Activated CD4-positive, alpha-beta T cell treated with anti-CD3 and anti-CD28 coated beads, Interleukin-10, Interleukin-2, amounts not matched to agents 100 ng/mL and 50 ng/mL, durations not matched to agents 16 hours and 8 hours (primary cell): ENCODE measurements at regions not wholly inside any gene's neighbourhood (a gene's known extent, or its start where the extent isn't known, plus 50 kb on each side); places are given as distances from the start of the nearest gene placed in this dataset.
"Not testable (repeated sequence)": the region's sequence is repeated elsewhere in the genome, so short reads cannot be mapped to it uniquely, and the experiment has no call there.

Source experiments
- DNase-seq: peaks from one replicate; pipeline ENCODE4 v3.0.0-alpha.2; 2020

- no peak for DNase-seq
These were observed 110.1 kb downstream of the NRN1 start for GRCh38 chr6:5896476-5897200.

GRCh38 chr6:5894357-5894756, 112.4 kb downstream of the NRN1 start:
- DNase-seq = no peak

GRCh38 chr6:5893295-5893694, 113.4 kb downstream of the NRN1 start:
- DNase-seq = no peak

- no peak for DNase-seq
These were observed 114.1 kb downstream of the NRN1 start for GRCh38 chr6:5892669-5893068.

- no peak for DNase-seq
These were observed 127.9 kb downstream of the NRN1 start for GRCh38 chr6:5878792-5879191.

- DNase-seq = no peak
These were observed 130.6 kb downstream of the NRN1 start for GRCh38 chr6:5876076-5876475.

- not testable (repeated sequence) for DNase-seq
These were observed 132.7 kb downstream of the NRN1 start for GRCh38 chr6:5873976-5874375.

GRCh38 chr6:5871296-5871695, 135.4 kb downstream of the NRN1 start:
- peak; percentile 53 for DNase-seq

- DNase-seq = no peak
These were observed 137.0 kb downstream of the NRN1 start for GRCh38 chr6:5869676-5870075.

- no peak for DNase-seq
These were observed 137.5 kb downstream of the NRN1 start for GRCh38 chr6:5869261-5869660.

- DNase-seq = peak; percentile 6
These were observed 140.1 kb downstream of the NRN1 start for GRCh38 chr6:5866547-5867051.

GRCh38 chr6:5865506-5866031, 141.2 kb downstream of the NRN1 start:
- DNase-seq = no peak

- DNase-seq = no peak
These were observed 145.9 kb downstream of the NRN1 start for GRCh38 chr6:5860849-5861248.

GRCh38 chr6:5855787-5856470, 150.8 kb downstream of the NRN1 start:
- DNase-seq = no peak

GRCh38 chr6:5854899-5855298, 151.8 kb downstream of the NRN1 start:
- DNase-seq = no peak

GRCh38 chr6:5851261-5851757, 155.4 kb downstream of the NRN1 start:
- DNase-seq = peak; percentile 68

GRCh38 chr6:5850848-5851255, 155.9 kb downstream of the NRN1 start:
- peak; percentile 4 for DNase-seq

- DNase-seq = peak; percentile 23
These were observed 159.8 kb downstream of the NRN1 start for GRCh38 chr6:5846889-5847288.

- DNase-seq = no peak
These were observed 160.4 kb downstream of the NRN1 start for GRCh38 chr6:5846335-5846734.

- DNase-seq = no peak
These were observed 163.6 kb downstream of the NRN1 start for GRCh38 chr6:5843078-5843477.

GRCh38 chr6:5840734-5841390, 165.9 kb downstream of the NRN1 start:
- DNase-seq = no peak

GRCh38 chr6:5838656-5839396, 167.9 kb downstream of the NRN1 start:
- no peak for DNase-seq

- DNase-seq = no peak
These were observed 169.4 kb downstream of the NRN1 start for GRCh38 chr6:5837323-5837722.
